Fibroblast of skin of right biceps (primary cell): ENCODE measurements at regions not wholly inside any gene's neighbourhood (a gene's known extent, or its start where the extent isn't known, plus 50 kb on each side); places are given as distances from the start of the nearest gene placed in this dataset.
"Not testable (repeated sequence)": the region's sequence is repeated elsewhere in the genome, so short reads cannot be mapped to it uniquely, and the experiment has no call there.

ENCODE experiments used
- DNase-seq: peaks from one replicate; pipeline ENCODE4 v3.0.0-alpha.2; 2013

DNA sequence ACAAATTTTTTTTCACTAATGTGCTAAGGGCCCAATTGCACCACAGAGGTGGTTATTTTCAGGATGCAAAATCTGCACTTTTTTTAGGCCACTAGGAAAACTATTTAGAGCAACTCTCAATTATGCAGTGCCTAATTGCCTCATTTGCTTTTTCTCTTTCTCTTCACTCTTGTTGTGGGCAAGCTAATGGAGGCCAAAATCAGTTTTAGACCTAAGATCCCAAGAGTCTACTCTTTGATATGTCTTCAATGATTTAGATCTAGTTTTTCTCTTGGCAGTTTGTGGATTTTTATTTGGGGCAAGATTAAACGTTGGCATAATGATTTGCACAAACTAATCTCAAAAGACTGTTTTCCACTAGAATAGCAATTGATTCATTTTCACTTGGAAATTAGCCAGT is 1996.9 kb downstream of the LRRC4C start:
- no peak for DNase-seq

DNA sequence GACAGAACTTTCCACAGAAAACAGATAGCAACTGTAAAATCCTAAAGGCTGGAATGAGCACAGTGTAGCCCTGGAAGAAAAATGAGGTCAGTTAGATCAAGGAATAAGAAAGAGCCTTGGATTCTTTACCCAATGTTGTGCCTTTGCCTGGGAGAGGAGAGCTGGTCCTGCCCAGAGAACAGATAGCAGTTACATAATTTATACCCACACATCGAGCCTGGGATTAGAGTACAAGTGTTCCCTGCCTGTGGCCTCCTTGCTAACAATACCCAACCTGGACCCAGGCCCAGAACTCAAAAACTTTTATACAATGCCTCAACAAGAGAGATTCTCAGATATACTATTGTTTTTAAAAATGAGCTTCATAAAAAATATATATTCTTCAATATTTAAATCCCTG is 1998.4 kb downstream of the LRRC4C start:
- no peak for DNase-seq

DNA sequence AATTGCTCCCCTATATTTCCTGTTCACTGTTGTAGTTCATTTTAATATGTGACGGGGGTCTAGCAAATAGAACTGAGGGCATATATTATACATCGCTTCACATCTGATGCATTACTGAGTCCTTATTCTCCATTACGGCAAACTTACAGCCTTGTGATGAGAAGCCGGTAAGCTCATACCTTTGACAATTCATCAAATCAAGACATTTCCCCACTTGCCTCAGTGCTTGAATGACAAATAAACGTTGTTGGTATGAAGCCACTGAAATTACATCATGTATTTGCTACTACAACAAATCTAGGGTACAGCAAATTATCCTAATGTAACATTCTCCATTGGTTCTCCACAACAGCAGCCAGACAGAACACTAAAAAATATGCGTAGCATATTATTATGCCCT is 1999.8 kb downstream of the LRRC4C start:
- DNase-seq, result no peak

DNA sequence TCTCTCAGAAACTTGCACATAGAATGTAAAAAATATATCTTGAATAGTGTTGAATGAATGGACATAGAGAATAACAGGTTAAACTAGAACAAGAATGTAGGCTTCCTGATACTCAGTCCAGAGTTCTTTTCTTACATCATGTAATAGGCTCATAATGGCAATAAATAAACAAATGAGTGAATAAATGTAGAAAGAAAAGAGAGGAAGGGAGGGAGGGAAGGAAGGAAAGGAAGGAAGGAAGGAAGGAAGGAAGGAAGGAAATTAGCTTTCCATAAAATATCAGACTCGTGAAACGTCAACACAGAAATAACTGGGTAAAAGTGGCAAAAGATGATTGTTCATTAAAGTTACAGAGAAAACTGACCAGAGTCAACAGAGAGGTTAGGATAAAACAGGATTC is 2001.0 kb downstream of the LRRC4C start:
- DNase-seq, result no peak

DNA sequence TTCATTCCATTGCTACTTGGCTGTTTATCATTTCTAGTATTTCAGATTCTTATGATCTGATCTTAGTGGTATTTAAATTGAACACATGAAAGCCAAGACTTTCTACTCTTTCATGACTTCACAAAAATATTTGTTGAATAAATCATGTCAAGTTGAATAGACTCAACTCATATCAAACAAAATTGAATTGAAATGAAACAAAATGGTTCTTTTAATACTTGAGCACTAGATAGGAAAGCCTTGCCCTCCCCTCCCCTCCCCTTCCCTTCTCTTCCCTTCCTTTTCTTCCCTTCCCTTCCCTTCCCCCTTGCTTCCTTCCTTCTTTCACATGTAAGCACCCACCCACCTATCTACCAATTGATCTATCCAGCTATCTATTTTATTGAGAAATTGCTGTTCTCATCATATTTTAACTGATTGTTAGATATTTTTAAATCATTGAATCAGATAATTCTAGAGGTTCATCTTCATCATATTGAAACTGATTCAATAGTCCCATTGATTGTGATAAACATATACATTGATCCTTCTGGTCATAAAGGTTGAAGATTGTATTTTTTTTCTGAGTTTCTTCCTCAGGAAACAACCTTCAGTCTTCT is 2015.9 kb downstream of the LRRC4C start:
- no peak for DNase-seq

DNA sequence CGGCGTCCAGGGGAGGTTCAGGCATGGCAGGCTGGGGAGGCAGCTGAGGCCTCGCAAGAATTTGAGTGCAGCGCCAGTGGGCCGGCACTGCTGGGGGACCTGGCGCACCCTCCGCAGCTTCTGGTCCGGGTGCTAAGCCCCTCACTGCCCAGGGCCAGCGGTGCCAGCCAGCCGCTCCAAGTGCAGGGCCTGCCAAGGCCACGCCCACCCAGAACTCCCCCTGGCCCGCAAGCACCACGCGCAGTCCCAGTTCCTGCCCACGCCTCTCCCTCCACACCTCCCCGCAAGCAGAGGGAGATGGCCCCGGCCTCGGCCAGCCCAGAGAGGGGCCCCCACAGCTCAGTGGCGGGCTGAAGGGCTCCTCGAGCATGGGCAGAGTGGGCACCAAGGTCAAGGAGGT is 2017.3 kb downstream of the LRRC4C start:
- no peak for DNase-seq

DNA sequence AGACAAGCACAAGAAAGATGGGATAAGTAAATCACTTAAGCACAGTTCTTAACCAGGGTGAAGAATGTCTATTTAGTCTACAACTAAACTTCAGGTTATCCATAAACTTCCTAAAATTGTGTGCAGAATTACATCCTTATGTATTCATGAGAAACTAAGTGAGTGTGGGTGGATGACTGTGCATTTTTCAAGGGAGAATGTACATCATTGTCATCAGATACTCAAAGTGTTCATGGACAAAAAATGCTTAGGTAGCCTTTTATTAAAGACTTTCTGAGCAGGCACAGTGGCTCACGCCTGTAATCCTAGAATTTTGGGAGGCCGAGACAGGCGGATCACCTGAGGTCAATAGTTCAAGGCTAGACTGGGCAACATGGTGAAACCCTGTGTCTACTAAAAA is 2023.8 kb downstream of the LRRC4C start:
- DNase-seq, result no peak

DNA sequence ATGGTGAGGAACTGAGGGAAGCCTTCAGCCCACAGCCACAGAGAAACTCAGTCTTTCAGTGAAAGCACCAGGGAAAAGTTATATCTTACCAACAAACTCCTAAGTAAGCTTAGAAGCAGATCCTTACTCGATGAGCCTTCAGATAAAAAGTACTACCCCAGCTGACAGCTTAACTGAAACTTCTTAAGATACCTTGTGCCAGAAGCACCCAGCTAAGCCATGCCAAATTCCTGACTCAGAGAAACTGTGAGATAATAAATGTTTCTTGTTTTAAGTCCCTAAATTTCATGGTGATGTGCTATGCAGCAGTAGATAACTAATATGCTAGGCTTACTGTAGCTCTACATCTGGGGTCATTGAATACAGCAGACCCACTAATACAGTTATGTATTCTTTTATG is 2025.0 kb downstream of the LRRC4C start:
- no peak for DNase-seq

DNA sequence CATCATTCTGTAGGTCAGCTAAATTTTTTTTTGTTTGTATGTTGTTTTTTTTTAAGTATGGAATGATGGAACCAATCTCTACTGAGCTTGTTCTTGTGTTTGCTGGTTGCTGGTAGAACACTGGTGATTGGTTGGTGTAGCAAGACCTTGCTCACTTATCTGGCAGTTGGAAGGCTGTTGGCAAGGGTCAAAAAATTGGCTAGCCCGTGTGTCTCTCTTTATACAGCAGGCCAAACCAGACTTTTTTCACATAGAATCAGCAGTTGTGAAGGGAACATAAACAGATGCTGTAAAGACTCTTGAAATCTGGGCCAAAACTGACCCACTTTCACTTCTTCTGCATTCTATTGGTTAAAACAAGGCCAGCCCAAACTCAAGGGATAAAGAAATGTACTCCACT is 2026.5 kb downstream of the LRRC4C start:
- no peak for DNase-seq

DNA sequence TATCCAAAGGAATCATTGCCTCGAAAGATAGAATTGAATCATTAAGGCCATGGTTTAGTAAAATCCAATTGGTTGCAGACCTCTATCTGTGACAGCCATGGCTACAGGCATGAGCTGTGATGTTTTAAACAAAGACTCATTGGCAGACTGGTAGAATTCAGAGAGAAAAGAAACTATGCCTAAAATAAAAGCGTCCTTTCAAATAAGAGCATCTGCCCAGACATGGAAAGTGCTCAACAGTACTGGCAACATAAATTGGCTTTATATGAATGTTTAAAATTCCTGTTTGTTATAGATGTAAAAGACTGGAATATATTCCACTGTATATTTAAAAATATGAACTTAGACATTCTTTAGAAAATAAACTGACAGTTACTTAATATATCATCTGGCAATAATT is 2034.2 kb downstream of the LRRC4C start:
- no peak for DNase-seq

DNA sequence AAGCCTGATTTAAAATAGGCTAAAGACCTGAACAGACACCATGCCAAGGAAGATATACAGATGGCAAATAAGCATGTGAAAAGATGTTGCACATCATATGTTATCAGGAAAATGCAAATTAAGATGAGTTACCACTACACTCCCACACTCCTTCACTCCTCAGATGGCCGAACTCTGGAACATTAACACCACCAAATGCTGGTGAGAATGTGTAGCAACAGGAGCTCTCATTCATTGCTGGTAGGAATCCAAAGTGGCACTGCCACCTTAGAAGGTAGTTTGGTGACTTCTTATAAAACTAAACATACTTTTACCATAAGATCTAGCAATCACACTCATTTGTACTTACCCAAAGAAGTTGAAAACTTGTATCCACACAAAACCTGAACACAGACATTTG is 2047.3 kb downstream of the LRRC4C start:
- no peak for DNase-seq

DNA sequence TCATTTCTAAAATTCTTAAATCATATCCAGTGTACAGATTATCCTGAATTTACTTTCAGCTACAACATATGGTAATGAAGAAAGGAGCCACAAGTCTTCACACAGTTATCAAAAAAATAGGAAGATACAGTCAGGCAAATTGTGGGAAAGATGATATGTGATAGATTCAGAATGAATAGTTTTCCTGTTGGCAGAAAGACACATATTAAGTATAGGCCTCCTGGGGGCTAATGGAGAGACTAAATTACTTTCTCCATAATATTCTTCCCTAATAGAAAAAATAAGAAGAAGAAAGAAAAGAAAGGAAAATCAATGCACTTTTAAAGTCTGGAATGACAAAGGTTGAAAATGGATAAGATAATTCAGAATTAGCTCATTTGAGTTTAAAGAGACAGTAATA is 2073.5 kb downstream of the LRRC4C start:
- no peak for DNase-seq

DNA sequence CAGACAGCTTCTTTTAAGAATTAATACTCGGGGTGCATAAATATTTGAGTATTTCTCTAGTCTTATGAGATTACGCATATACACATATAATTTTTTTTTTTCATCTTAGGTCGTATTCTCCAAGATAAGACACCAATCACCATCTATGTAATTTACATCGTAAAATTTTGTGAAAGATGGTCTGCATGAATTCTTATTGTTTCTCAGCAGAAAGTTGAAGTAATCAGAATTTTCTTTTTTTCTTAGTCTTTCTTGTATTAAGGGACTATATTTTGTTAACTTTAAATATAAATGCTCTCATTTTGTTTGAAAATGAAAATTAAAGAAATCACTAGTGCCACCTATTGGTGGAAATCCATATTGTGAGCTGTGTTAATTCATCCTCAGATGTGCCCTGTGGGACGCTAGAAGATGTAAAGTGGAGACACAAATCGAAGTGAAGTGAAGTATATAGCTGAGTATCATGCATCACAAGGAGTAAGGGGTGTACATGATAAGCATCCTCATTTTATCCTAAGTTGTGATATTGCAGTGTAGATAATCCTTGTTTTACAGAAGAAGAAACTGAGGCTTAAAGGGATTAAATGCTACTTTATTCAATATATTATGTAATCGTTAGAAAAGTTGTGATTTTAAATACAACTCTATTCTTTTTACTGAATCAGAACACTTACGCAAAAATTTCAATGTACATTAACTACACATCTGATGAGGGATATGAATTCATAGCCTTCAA is 2084.3 kb downstream of the LRRC4C start:
- DNase-seq, result peak; percentile 6

DNA sequence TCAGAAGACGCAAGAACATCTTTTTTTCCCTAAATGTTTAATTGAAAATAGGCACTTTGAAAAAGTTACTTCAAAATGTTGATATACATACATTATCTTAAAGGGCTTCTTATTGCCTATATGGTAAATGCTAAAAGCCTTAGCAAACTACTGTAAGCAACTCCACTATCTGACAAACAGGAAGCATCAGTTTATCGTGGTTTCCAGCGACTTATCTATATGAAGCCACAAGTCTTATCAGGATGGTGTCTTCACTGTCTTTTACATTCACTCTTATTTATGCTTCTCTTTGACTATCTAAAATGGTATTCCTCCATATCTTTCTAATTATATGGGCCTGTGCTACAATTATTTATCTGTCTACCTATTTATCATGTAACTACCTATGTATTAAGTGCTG is 2091.9 kb downstream of the LRRC4C start:
- DNase-seq, result no peak

DNA sequence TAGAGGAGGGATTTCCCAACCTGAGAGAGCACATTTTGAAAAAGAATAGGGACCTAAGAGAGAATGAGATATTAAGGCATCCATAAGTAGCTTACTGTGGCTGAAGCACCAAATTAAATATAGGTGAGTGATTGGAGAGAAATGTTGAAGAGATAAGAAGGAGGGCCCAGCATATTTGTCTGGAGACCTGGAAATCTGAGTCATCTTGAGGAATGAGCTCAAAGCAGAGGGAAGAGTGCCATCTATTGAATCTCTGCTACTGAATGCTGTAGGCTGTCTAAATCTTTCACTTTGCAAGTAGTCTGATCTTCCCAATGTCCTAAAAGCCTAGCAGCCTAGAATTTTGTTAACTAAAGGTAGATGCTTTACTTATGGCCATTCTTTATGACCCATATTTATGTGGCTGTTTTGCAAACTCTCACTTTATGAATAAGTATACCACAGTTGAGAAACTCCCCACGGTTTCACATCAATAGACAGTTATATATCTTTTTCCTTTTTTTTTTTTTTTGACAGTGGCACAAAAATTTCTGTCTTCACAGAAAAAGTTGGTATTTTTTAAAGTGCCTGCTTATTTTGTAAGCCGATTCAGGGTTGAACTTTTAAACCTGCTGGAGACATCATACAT is 2093.5 kb downstream of the LRRC4C start:
- peak; percentile 42 for DNase-seq

DNA sequence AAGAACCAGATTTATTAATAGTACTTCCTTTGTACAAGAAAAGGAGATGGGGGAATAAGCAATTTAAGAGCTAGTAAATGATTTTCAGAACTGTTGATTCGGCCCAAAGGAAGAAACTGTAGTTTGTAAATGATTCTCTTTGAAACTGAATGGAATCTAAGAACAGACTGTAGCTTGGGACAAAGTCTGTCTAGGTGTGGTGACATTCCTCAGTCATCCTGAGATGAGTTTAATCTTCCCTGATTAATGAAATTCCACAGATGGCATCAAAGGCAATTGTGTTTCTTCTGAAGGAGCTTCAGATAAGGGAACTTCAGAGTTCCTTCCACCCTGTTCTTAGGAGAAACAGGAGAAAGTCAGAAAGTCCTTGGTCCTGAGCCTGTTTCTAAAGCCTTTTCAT is 2095.9 kb downstream of the LRRC4C start:
- no peak for DNase-seq

DNA sequence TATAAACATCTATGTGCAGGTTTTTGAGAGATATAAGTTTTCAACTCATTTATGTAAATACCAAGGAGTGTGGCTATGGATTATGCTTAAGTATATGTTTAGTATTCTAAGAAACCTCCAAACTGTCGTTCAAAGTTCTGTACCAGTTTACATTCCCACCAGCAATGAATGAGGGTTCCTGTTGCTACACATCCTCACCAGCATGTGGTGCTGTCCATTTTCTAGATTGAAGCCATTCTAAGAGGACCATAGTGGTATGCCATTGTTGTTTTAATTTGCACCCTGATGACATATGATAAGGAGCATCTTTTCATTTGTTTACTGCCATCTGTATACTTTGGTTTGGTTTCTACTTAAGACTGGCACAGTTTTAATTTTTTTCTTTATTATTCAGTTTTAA is 2097.9 kb downstream of the LRRC4C start:
- DNase-seq, result no peak

DNA sequence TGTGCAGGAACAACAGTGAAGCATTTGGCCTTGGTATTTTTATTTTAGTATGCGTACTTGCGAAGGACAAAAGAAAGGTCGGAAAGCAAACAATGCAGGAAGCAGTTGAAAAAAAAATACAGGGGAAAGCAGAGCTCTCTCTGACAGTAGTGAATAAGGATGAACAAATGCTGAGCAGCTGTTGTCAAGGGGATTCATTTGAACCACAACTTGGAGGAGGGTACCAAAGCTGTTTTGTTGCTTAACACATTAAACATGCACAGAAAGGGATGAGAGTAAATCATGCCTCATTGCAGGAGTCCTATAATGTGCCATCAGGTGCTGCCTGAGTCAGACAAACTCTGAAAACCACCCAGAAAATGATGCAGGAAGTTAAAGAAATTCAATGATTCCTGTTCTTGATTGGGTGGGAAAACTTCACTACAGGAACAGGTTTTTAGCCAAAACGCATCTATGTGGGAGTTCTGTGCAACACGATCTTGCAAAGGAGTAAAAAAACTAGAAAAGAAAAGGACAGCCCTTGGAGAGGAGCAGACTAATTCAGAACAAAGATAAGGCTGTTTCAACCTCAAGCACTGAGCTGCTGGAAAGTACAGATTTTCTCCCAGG is 2113.5 kb downstream of the LRRC4C start:
- DNase-seq, result no peak

DNA sequence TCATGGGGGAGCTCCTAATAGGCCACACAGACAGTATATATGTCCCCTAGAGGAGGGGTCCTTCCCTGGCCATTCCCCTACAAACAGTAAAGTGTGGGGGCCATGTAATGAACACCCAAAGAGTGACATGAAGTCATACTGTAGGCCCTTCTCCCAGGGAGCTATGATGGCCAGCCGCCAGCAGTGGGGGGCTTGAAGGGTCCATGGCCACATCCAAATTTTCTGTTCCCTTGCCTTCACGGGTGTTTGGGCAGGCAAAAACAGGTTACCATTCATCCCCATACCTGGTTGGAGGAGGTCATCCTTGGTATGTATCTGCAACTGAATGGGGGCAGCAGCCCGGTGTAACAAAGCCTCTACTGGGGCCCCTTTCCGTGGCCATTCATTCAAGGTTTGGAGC is 2118.0 kb downstream of the LRRC4C start:
- no peak for DNase-seq

DNA sequence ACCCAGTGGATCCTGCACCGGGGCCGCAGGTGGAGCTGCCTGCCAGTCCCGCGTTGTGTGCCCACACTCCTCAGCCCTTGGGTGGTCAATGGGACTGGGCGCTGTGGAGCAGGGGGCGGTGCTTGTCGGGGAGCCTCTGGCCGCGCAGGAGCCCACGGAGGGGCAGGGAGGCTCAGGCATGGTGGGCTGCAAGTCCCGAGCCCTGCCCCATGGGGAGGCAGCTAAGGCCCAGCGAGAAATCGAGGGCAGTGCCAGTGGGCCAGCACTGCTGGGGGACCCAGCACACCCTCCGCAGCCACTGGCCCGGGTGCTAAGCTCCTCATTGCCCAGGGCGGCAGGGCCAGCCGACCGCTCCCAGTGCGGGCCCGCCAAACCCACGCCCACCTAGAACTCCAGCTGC is 2126.4 kb downstream of the LRRC4C start:
- not testable (repeated sequence) for DNase-seq

DNA sequence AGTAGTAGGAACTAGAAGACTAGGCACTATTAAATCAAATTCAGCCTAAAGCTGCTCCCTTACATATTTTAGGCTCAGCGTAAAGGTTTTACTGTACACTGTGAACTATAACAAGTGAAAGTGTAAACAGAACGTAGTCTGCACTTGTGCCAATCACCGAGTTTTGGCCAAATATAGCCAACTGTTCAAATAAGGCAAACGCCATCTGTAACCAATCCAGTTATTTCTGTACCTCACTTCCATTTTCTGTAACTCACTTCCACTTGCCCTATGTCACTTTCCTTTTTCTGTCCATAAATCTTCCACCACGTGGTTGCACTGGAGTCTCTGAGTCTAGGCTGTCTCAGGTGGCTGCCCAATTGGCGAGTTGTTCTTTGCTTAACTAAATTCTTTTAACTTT is 2132.2 kb downstream of the LRRC4C start:
- no peak for DNase-seq

DNA sequence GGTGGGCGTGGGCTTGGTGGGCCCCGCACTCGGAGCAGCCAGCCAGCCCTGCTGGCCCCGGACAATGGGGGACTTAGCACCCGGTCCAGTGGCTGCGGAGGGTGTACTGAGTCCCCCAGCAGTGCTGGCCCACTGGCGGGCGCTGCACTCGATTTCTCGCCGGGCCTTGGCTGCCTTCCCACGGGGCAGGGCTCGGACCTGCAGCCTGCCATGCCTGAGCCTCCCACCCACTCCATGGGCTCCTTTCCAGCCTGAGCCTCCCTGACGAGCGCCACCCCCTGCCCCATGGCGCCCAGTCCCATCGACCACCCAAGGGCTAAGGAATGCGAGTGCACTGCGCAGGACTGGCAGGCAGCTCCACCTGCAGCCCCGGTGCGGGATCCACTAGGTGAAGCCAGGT is 2147.6 kb downstream of the LRRC4C start:
- DNase-seq, result not testable (repeated sequence)

DNA sequence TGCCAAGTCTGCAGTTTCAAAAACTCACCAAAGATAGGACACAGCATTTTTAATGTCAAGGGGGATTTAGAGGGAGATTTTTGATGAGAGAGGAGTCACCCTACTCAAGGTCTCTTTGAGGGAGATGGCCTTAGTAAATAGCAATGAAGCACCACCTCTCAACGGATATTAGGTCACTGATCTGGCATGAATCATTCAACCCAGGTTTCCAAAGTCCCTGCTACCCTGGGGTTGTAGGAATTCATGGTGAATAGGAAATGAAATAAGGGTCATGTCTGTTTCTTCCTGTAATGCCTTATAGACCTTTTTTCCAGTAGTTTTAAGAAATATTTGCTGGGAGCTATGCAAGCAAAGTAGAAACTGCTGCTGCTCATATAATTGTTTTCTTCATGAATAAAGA is 2154.9 kb downstream of the LRRC4C start:
- no peak for DNase-seq

DNA sequence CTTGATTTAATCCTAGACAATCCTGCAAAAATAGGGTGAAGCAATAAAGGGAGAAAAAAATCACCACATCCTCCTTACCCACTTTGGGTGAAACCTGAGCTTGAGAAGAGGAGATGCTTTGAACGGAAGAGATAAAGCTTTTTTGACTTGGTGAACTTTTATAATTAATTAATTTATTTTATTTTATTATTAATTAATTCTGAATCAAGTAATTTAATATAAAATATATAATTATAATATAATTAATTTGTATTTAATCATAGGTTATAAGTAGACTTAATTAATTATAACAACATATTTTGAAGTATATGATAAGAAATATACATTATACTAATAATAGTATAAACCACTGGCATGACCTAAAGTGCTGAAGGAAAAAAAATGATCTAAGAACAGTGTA is 2164.8 kb downstream of the LRRC4C start:
- no peak for DNase-seq
